Gastrocnemius medialis (tissue), 4 donors: ENCODE measurements at regions not wholly inside any gene's neighbourhood (a gene's known extent, or its start where the extent isn't known, plus 50 kb on each side); places are given as distances from the start of the nearest gene placed in this dataset.

Source experiments
- POLR2A ChIP-seq, 2 donors: fragments of 450-650 bp; IDR thresholded peaks; one replicate each; pipeline ENCODE4 v1.6.1; 2017; ENCODE audit warnings: antibody characterized with exemption in 2 of 2, mild to moderate bottlenecking in 2 of 2, moderate library complexity in 2 of 2
- TF ChIP-seq, protein P1 (sequence below), 5 experiments: fragments of 450-650 bp in 3 of 5; fragments of 200-600 bp in 2 of 5; sonication (generic) in 2 of 5; IDR thresholded peaks in 4 of 5; conservative IDR thresholded peaks in 1 of 5; 1 replicate in 4 of 5; 2 replicates in 1 of 5; pipeline ENCODE4 v1.5.1; 2016 to 2019; ENCODE audit warnings: antibody characterized with exemption in 5 of 5, mild to moderate bottlenecking in 3 of 5, moderate library complexity in 3 of 5

- TF ChIP-seq, protein P1, sequence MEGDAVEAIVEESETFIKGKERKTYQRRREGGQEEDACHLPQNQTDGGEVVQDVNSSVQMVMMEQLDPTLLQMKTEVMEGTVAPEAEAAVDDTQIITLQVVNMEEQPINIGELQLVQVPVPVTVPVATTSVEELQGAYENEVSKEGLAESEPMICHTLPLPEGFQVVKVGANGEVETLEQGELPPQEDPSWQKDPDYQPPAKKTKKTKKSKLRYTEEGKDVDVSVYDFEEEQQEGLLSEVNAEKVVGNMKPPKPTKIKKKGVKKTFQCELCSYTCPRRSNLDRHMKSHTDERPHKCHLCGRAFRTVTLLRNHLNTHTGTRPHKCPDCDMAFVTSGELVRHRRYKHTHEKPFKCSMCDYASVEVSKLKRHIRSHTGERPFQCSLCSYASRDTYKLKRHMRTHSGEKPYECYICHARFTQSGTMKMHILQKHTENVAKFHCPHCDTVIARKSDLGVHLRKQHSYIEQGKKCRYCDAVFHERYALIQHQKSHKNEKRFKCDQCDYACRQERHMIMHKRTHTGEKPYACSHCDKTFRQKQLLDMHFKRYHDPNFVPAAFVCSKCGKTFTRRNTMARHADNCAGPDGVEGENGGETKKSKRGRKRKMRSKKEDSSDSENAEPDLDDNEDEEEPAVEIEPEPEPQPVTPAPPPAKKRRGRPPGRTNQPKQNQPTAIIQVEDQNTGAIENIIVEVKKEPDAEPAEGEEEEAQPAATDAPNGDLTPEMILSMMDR (IDR thresholded peaks at IDR 0.05 in 4 of 5, conservative IDR thresholded peaks at IDR 0.05 in 1 of 5) = no peak
- no peak for TF ChIP-seq POLR2A (IDR thresholded peaks at IDR 0.05)
Measured at GRCh38 chr6:22067671-22068070, 229.2 kb downstream of the PRL start.
